Activated CD4-positive, alpha-beta memory T cell treated with anti-CD3 and anti-CD28 coated beads, Interleukin-2, amount 10 ng/mL, durations not matched to agents 7 days and 5 days (primary cell): ENCODE measurements at regions not wholly inside any gene's neighbourhood (a gene's known extent, or its start where the extent isn't known, plus 50 kb on each side); places are given as distances from the start of the nearest gene placed in this dataset.

Experiments used
- CTCF ChIA-PET: fragments of 350-600 bp; sonication (Branson Sonifier 250); formaldehyde crosslinking; loops from one replicate; lab custom pipeline; 2021; ENCODE audit warnings: antibody characterized with exemption, inconsistent platforms; lab: Charles Lee
- POLR2A ChIA-PET: fragments of 350-600 bp; sonication (Branson Sonifier 250); formaldehyde crosslinking; loops from one replicate; lab custom pipeline; 2021; ENCODE audit warnings: antibody characterized with exemption; lab: Charles Lee
- DNase-seq: peaks from one replicate; pipeline ENCODE4 v3.0.0-alpha.2; 2020
- H3K27ac Mint-ChIP-seq: one replicate; pipeline ENCODE4 v1.8.0; 2021; ENCODE audit warnings: mild to moderate bottlenecking, mixed read lengths
- H3K27me3 Mint-ChIP-seq: one replicate; pipeline ENCODE4 v1.8.0; 2021; ENCODE audit warnings: mixed read lengths
- H3K36me3 Mint-ChIP-seq: one replicate; pipeline ENCODE4 v1.8.0; 2021; ENCODE audit warnings: low read depth, mixed read lengths
- H3K4me1 Mint-ChIP-seq: one replicate; pipeline ENCODE4 v1.8.0; 2021; ENCODE audit warnings: mixed read lengths
- H3K4me3 Mint-ChIP-seq: one replicate; pipeline ENCODE4 v1.8.0; 2021; ENCODE audit warnings: mild to moderate bottlenecking, mixed read lengths
- H3K9me3 Mint-ChIP-seq: one replicate; pipeline ENCODE4 v1.8.0; 2021; ENCODE audit warnings: mixed read lengths

DNA sequence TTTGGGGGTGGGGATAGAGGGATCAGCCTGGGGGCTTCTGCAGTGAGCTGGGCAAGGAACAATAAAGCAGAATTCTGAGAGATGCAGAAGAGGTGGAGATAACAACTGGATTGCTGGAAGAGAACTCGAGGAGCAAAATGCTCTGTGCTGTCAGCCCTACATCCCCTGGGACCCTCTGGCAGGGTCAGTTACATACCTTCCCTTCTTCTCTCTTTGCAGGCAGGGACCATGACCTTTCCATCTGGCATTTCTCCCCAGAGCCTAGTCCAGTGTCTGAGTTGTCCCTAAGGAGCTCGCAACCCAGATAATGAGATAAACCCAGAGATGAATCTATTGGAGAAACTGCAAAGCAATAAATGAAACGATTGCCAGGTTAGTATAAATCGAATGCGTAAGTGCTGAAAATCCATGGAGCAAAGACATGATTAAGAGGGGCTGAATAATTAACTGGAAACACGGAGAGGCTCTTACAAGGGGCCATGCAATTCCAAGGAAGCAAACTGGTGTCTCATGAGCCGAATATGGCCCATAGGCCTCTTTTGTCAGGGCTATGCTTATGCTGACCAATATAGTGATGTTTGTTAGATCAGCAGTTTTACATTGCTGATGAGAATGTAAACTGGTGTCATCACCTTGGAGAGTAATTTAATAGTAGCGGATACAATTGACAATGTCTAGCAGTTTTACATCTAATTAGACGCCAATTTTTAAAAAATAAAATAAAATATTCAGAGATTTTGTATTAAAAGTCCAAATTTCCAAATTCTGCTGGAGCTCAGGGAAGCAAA is 129.4 kb upstream of the IRX5 start:
- H3K27ac Mint-ChIP-seq = no peak overlapping the region
- H3K27me3 Mint-ChIP-seq = no peaks in the 10 kb centered on the region
- no peaks in the 10 kb centered on the region for H3K4me1 Mint-ChIP-seq
- CTCF ChIA-PET = no interaction called here
- H3K36me3 Mint-ChIP-seq = no peaks in the 10 kb centered on the region
- no peak overlapping the region for H3K4me3 Mint-ChIP-seq
- H3K9me3 Mint-ChIP-seq = peaks cover 8% of the 10 kb centered on the region
- POLR2A ChIA-PET = no interaction called here
- no peak for DNase-seq

DNA sequence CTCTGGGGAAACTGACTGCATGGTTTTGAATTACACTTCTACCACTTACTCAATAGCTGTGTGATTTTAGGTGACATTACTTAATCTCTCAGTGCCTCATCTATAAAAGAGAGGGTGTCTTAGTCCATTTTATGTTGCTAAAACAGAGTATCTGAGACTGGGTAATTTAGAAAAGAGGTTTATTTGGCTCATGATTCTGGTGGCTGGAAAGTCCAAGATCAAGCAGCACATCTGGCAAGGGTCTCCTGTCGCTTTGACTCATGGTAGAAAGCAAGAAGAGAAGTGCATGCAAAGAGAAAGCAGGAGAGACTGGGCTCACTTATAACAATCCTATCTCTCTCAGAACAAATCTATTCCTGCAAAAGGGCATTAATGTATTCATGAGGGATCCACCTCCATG is 132.4 kb upstream of the IRX5 start:
- ChIA-PET POLR2A (no interaction called here), CTCF (no interaction called here)
- no peak overlapping the region for H3K27ac Mint-ChIP-seq
- H3K27me3 Mint-ChIP-seq = no peaks in the 10 kb centered on the region
- H3K4me3 Mint-ChIP-seq = no peak overlapping the region
- DNase-seq = no peak
- no peaks in the 10 kb centered on the region for H3K4me1 Mint-ChIP-seq
- H3K9me3 Mint-ChIP-seq = peaks cover 8% of the 10 kb centered on the region
- no peaks in the 10 kb centered on the region for H3K36me3 Mint-ChIP-seq

DNA sequence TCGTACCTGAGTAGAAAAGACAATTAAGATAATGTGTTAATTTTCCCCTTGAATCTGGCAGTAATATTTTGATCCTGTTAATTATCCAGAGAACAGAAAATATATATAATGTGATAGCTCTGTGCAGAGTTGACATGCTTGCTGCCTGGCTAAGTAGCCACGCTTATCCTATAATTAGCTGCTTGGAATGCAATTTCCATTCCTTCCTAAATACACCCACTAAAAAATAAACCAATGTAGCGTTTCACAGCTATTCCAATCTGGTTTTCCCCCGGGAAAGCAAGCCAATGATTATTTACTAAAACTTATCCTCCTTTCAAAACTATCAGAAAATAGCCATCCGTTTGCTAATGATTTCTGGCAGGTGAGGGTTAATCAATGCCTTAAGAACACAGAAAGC is 134.5 kb upstream of the IRX5 start:
- no peak overlapping the region for H3K4me3 Mint-ChIP-seq
- ChIA-PET CTCF (no interaction called here), POLR2A (no interaction called here)
- H3K36me3 Mint-ChIP-seq = no peaks in the 10 kb centered on the region
- DNase-seq = no peak
- no peaks in the 10 kb centered on the region for H3K27me3 Mint-ChIP-seq
- peaks cover 4% of the 10 kb centered on the region for H3K9me3 Mint-ChIP-seq
- no peak overlapping the region for H3K27ac Mint-ChIP-seq
- H3K4me1 Mint-ChIP-seq = no peaks in the 10 kb centered on the region

DNA sequence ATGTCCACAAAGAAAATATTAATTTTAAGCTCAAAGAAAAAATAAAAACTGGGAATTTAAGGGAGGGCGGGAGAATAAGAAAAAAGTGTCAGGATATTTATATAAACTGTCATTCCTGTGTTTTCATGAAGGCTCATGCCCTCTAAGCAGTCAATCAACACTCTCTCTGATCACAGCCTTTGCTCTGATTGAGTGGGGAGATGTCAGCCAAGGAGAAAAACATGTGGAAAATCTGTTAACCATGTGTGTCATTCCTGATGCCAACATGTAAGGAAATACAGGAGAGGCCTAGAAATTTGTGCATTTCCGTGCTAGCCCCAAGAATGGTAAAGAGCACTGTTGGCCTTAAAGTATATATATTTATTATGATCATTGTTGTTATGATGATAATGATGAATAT is 137.9 kb upstream of the IRX5 start:
- Mint-ChIP-seq H3K27ac (no peak overlapping the region), H3K9me3 (no peaks in the 10 kb centered on the region), H3K4me3 (no peak overlapping the region), H3K36me3 (no peaks in the 10 kb centered on the region), H3K4me1 (no peaks in the 10 kb centered on the region), H3K27me3 (no peaks in the 10 kb centered on the region)
- POLR2A ChIA-PET = no interaction called here
- DNase-seq = no peak
- CTCF ChIA-PET = interaction anchor here (1.3 kb wide), 1 partner anchor 16 kb away, joined by 3 read pairs; no protein-coding TSS in a partner anchor

DNA sequence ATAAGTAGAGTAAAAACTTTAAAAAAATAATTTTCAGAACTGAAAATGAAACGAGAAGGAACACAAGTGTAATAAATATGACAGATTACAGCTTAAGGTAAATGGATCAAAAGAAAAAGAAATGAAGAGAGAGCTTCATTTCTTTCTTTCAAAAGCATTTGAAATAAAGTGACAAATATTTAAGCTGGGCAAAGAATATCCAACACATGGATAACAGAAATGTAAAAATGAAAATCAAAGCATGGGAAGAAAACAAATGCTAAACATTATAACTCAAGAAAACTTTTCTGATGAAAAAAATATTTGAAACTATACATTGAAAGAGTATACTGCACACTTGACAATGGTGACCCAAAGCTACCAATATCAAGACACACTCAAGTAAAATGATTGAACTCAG is 143.6 kb upstream of the IRX5 start:
- Mint-ChIP-seq H3K27ac (no peak overlapping the region), H3K9me3 (no peaks in the 10 kb centered on the region), H3K4me1 (no peaks in the 10 kb centered on the region), H3K36me3 (no peaks in the 10 kb centered on the region), H3K4me3 (no peak overlapping the region), H3K27me3 (no peaks in the 10 kb centered on the region)
- ChIA-PET POLR2A (interaction anchor here (0.7 kb wide), 1 partner anchor 1463 kb away, joined by 3 read pairs; no protein-coding TSS in a partner anchor), CTCF (no interaction called here)
- no peak for DNase-seq

DNA sequence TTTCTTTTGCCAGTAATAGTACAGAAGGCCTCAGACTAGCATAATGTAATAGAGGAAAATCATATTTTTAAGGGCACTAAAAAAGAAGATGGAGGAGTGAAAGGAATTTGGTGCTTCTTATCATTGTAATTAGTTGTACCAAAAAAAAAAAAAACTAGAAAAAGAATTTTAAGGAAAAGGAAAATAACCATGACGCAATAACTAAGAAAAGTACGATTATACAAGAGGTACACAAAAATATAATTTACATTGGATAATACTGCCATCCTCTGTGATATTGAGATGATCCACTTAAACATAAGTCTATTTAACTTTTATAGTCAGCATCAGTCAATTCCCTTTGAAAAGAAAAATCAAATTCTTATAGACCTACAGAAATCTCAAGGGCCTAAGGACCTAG is 146.7 kb upstream of the IRX5 start:
- H3K4me3 Mint-ChIP-seq = no peak overlapping the region
- H3K4me1 Mint-ChIP-seq = no peaks in the 10 kb centered on the region
- H3K27me3 Mint-ChIP-seq = no peaks in the 10 kb centered on the region
- no peak overlapping the region for H3K27ac Mint-ChIP-seq
- POLR2A ChIA-PET = no interaction called here
- H3K9me3 Mint-ChIP-seq = no peaks in the 10 kb centered on the region
- DNase-seq = no peak
- no peaks in the 10 kb centered on the region for H3K36me3 Mint-ChIP-seq
- CTCF ChIA-PET = no interaction called here

DNA sequence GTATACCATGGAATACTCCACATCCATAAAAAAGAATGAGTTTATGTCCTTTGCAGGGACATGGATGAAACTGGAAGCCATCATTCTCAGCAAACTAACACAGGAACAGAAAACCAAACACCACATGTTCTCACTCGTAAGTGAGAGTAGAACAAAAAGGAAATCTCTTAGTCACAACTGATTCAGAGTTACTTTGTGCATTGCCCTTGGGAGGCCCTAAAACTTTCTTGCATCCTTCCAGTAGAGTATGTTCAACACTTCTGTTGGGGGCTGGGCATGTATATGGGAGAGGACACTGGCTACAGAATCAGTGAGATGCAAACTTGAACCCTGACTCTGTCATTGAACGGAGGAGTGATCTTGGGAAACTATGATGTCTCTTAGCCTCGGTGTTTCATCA is 147.4 kb upstream of the IRX5 start:
- CTCF ChIA-PET = no interaction called here
- no peaks in the 10 kb centered on the region for H3K9me3 Mint-ChIP-seq
- DNase-seq = no peak
- no peak overlapping the region for H3K27ac Mint-ChIP-seq
- H3K27me3 Mint-ChIP-seq = no peaks in the 10 kb centered on the region
- H3K36me3 Mint-ChIP-seq = no peaks in the 10 kb centered on the region
- no peak overlapping the region for H3K4me3 Mint-ChIP-seq
- POLR2A ChIA-PET = no interaction called here
- H3K4me1 Mint-ChIP-seq = no peaks in the 10 kb centered on the region

DNA sequence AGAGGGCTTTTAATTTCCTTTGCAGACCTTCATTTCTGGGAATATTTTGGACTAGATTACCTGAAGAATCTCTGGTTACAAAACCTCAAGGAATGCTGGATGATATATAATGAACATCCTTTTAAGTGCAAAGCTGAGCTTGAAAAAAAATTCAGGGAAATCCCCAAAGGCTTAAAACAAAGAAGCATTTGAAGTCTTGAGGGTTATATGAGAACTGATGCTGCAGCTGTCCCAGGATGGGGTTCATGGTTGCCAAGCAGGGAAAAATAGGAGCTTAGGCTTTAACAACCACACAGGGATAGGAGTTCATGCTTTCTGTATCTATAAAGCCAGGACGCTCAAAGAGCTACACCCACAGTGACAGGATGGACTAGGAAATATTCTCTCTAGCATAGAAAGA is 150.4 kb upstream of the IRX5 start:
- no peaks in the 10 kb centered on the region for H3K9me3 Mint-ChIP-seq
- H3K27me3 Mint-ChIP-seq = no peaks in the 10 kb centered on the region
- no peak overlapping the region for H3K27ac Mint-ChIP-seq
- ChIA-PET CTCF (no interaction called here), POLR2A (no interaction called here)
- no peak for DNase-seq
- no peaks in the 10 kb centered on the region for H3K36me3 Mint-ChIP-seq
- H3K4me1 Mint-ChIP-seq = no peaks in the 10 kb centered on the region
- H3K4me3 Mint-ChIP-seq = no peak overlapping the region

DNA sequence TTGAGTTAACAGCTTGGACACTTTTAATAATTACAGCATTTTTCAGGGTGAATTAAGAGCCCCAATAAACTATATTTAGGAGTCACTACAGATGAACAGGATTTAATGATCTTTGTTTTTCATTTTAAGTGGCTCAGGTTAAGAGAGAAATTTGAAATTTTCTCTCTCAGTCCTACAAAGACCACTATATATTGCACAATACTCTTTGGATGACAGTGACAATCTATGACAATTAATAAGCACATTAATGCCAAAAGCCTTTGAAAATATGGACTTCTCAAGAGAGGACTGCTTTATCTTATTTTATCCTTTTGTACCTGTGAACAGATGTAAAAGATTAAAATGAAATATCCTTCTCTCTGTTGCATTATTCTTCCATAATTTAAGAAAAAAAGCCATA is 151.1 kb upstream of the IRX5 start:
- Mint-ChIP-seq H3K27ac (no peak overlapping the region), H3K4me1 (no peaks in the 10 kb centered on the region), H3K36me3 (no peaks in the 10 kb centered on the region), H3K9me3 (no peaks in the 10 kb centered on the region), H3K4me3 (no peak overlapping the region), H3K27me3 (no peaks in the 10 kb centered on the region)
- DNase-seq = no peak
- ChIA-PET CTCF (no interaction called here), POLR2A (no interaction called here)

DNA sequence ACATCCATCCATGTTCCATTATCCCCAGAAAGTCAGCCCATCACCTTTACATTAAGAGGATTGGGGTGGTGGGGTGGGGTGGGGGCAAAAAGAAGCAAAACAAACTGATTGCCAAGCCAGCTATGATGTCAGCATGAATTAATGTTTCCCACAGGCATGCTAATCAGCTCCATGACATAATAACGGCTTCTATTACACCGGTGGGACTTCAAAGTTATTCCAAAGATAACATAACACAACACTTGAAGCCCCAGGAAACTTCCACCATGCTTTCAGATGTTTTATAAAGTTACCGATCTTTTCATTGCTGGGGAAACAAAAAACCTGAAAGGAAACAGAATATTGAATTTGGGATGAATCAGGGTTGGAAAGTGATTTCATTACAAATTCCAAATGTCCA is 155.9 kb upstream of the IRX5 start:
- Mint-ChIP-seq H3K27me3 (no peaks in the 10 kb centered on the region), H3K4me3 (no peak overlapping the region), H3K27ac (no peak overlapping the region), H3K4me1 (no peaks in the 10 kb centered on the region), H3K36me3 (no peaks in the 10 kb centered on the region), H3K9me3 (no peaks in the 10 kb centered on the region)
- ChIA-PET CTCF (no interaction called here), POLR2A (no interaction called here)
- no peak for DNase-seq

DNA sequence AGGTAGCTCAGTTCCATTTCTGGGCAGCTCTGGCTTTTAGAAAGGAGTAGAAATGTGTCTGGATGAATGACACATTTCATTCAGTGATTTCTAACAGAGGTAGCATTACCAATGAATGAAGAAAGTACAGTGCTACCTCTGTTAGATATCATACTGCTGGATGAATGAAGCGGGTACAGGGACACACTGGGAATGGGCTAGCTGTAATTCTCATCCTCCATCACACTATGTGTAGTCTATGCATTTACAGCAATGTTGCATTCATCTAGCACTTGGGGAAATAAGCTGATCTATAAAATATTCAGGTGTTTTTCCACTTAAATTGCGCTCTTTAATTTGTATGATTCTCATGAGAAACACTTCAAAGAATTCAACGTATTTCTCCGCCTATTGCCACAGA is 158.3 kb upstream of the IRX5 start:
- no peak overlapping the region for H3K4me3 Mint-ChIP-seq
- no peaks in the 10 kb centered on the region for H3K9me3 Mint-ChIP-seq
- no peaks in the 10 kb centered on the region for H3K36me3 Mint-ChIP-seq
- POLR2A ChIA-PET = no interaction called here
- no peaks in the 10 kb centered on the region for H3K27me3 Mint-ChIP-seq
- no peak for DNase-seq
- CTCF ChIA-PET = no interaction called here
- no peak overlapping the region for H3K27ac Mint-ChIP-seq
- H3K4me1 Mint-ChIP-seq = no peaks in the 10 kb centered on the region

DNA sequence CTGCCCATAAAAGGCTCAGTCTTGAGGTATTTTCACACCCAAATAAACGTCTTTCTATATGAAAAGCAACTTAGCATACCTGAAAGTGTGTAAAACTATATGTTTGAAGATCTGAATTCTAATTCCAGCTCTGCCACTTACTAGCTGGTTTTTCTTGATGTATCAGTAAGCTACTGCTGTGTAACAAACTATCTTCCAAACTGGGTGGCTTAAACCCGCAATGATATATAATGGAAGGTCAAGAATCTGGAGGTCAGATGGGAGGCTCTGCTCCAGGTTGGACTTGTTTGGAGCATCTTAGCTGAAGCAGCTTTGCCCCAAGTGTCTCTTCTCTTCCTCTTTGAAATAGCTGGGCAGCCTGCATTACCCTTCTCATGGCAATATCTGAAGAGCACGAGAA is 164.3 kb upstream of the IRX5 start:
- Mint-ChIP-seq H3K27me3 (no peaks in the 10 kb centered on the region), H3K36me3 (no peaks in the 10 kb centered on the region), H3K4me3 (no peak overlapping the region), H3K4me1 (no peaks in the 10 kb centered on the region), H3K27ac (no peak overlapping the region), H3K9me3 (peaks cover 3% of the 10 kb centered on the region)
- ChIA-PET CTCF (no interaction called here), POLR2A (no interaction called here)
- no peak for DNase-seq

DNA sequence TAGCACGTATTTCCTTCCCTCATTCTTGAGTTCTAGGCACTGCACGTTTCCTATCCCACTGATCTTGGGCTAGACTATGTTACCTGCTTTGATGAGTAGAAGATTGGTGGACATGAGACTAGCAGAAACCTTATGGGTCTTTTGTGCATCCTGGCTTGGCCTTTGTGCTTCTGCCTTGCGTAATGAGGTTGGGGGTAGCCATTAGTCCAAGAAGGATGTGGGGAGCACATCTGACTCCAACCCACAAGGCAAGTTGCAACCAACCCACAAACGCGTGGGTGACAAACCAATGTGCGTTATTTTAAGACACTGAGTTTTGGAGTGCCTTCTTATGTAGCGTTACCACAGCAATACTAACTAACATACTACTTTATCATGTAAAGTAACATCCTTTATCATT is 180.4 kb upstream of the IRX5 start:
- no peaks in the 10 kb centered on the region for H3K27me3 Mint-ChIP-seq
- no peak overlapping the region for H3K4me3 Mint-ChIP-seq
- no peaks in the 10 kb centered on the region for H3K4me1 Mint-ChIP-seq
- ChIA-PET CTCF (no interaction called here), POLR2A (no interaction called here)
- peaks cover 2% of the 10 kb centered on the region for H3K9me3 Mint-ChIP-seq
- H3K27ac Mint-ChIP-seq = no peak overlapping the region
- no peaks in the 10 kb centered on the region for H3K36me3 Mint-ChIP-seq
- no peak for DNase-seq

DNA sequence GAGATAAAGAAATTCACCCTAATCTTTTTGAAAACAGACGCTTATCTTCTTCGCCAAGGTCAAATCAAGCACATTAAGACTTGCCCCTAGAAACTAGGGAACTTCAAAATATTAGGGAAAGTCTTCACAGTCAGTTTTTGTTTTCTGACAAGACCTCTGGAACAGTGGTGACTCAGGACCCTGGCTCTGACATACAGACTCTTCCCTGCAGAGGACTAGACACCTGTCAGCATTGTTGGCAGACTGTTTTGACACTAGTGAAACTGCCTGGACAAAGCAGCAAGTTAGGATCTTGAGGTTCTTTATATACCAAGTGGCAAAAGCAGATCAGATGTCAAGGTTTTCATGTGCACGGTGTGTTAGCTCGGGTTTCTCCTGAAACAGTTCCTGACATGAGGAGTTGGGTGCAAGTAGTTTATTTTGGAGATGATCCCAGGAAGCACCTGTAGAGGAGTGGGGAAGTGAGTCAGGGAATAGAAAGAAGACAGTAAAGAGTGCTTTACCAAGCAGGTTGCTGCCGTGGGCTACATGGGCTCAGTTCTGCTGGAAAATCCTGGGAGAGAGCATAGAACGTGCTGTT is 182.0 kb upstream of the IRX5 start:
- POLR2A ChIA-PET = no interaction called here
- H3K27ac Mint-ChIP-seq = no peak overlapping the region
- CTCF ChIA-PET = no interaction called here
- H3K9me3 Mint-ChIP-seq = peaks cover 2% of the 10 kb centered on the region
- no peaks in the 10 kb centered on the region for H3K36me3 Mint-ChIP-seq
- no peaks in the 10 kb centered on the region for H3K4me1 Mint-ChIP-seq
- no peaks in the 10 kb centered on the region for H3K27me3 Mint-ChIP-seq
- DNase-seq = no peak
- H3K4me3 Mint-ChIP-seq = no peak overlapping the region
